ENCODE measurements at regions not wholly inside any gene's neighbourhood (a gene's known extent, or its start where the extent isn't known, plus 50 kb on each side); places are given as distances from the start of the nearest gene placed in this dataset.

DNA sequence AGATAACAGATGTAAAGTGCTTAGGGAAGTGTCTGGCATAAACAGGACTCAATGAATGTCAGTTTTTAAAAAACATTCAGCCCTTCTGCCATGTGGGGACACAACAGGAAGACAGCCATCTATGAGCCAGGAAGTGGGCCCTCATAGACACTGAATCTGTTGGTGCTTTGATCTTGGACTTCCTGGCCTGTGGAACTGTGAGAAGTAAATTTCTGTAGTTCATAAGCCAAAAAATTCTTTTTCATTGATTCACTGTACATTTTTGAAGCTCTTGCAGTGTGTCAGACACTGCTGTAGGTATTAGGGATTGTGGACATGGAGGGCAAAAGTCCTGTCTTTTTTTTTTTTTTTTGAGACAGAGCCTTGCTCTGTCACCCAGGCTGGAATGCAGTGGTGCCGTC lies 188.6 kb downstream of the HIPK3 start:
- TF ChIP-seq EZH2 (IDR thresholded peaks at IDR 0.05; ENCODE audit: borderline replicate concordance, low read length) = no peak
- TF ChIP-seq, protein P1, sequence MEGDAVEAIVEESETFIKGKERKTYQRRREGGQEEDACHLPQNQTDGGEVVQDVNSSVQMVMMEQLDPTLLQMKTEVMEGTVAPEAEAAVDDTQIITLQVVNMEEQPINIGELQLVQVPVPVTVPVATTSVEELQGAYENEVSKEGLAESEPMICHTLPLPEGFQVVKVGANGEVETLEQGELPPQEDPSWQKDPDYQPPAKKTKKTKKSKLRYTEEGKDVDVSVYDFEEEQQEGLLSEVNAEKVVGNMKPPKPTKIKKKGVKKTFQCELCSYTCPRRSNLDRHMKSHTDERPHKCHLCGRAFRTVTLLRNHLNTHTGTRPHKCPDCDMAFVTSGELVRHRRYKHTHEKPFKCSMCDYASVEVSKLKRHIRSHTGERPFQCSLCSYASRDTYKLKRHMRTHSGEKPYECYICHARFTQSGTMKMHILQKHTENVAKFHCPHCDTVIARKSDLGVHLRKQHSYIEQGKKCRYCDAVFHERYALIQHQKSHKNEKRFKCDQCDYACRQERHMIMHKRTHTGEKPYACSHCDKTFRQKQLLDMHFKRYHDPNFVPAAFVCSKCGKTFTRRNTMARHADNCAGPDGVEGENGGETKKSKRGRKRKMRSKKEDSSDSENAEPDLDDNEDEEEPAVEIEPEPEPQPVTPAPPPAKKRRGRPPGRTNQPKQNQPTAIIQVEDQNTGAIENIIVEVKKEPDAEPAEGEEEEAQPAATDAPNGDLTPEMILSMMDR (conservative IDR thresholded peaks at IDR 0.05 in 1 of 2, IDR thresholded peaks at IDR 0.05 in 1 of 2; ENCODE audit: extremely low read depth in 1 of 2, insufficient read depth in 1 of 2, low read depth in 1 of 2, low read length in 2 of 2) = no peak

Data from mammary epithelial cell (primary cell).